ENCODE measurements at regions not wholly inside any gene's neighbourhood (a gene's known extent, or its start where the extent isn't known, plus 50 kb on each side); places are given as distances from the start of the nearest gene placed in this dataset.

GRCh38 chr4:33649015-33649414 lies 2595.3 kb downstream of the ARAP2 start:
- Histone ChIP-seq H3K4me3 (no peak overlapping the region), H3K9me3 (no peaks in the 10 kb centered on the region), H3K36me3 (no peaks in the 10 kb centered on the region), H3K27ac (replicated peaks in 1 of 4) (no peak overlapping the region), H3K27me3 (no peaks in the 10 kb centered on the region), H3K4me1 (no peaks in the 10 kb centered on the region)
- WGBS = 50% methylated on average over 2 of the region's 2 CpGs
- intact Hi-C loops (cut with DNase I) = no loop called here
- DNase-seq (ENCODE audit: extremely low spot score) = no peak
- peak in 1 of 3 experiments; percentile 11 for TF ChIP-seq CTCF (IDR thresholded peaks at IDR 0.05)
- TF ChIP-seq POLR2AphosphoS5 (IDR thresholded peaks at IDR 0.05) = no peak
- TF ChIP-seq EP300 (IDR thresholded peaks at IDR 0.05) = no peak

GRCh38 chr4:33649471-33649870 lies 2594.8 kb downstream of the ARAP2 start:
- Histone ChIP-seq H3K27me3 (no peaks in the 10 kb centered on the region), H3K4me3 (no peak overlapping the region), H3K36me3 (no peaks in the 10 kb centered on the region), H3K9me3 (no peaks in the 10 kb centered on the region), H3K4me1 (no peaks in the 10 kb centered on the region), H3K27ac (replicated peaks in 1 of 4) (no peak overlapping the region)
- DNase-seq (ENCODE audit: extremely low spot score) = no peak
- intact Hi-C loops (cut with DNase I) = no loop called here
- no peak for TF ChIP-seq POLR2AphosphoS5 (IDR thresholded peaks at IDR 0.05)
- TF ChIP-seq POLR2A (IDR thresholded peaks at IDR 0.05; ENCODE audit: low read depth) = no peak
- TF ChIP-seq EP300 (IDR thresholded peaks at IDR 0.05) = no peak
- TF ChIP-seq CTCF (IDR thresholded peaks at IDR 0.05) = no peak
- 10% methylated on average over 1 of the region's 1 CpG for WGBS

DNA sequence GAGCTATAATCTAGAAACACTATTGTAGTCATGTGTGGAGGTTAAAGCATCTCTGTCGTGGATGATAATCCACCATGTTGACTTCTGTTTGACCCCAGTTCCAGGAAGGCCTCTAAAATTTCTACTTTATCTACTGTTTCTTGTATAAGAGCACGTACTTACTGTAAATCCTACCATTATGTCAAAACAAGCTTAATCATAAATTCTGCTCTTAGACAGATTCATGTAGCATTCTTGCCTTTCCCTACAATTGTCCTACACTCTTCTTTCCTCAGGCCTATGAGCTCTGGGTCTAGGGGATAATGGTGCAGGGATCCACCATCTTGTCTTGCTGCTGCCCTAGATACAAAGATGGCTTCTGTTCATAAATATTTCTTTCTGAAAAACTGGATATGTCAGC lies 2594.3 kb downstream of the ARAP2 start:
- 64% methylated on average over 2 of the region's 2 CpGs for WGBS
- H3K4me1 ChIP-seq = no peaks in the 10 kb centered on the region
- H3K27ac ChIP-seq (replicated peaks in 1 of 4) = no peak overlapping the region
- H3K27me3 ChIP-seq = no peaks in the 10 kb centered on the region
- H3K4me3 ChIP-seq = no peak overlapping the region
- intact Hi-C loops (cut with DNase I) = no loop called here
- no peaks in the 10 kb centered on the region for H3K36me3 ChIP-seq
- no peak for TF ChIP-seq CTCF (IDR thresholded peaks at IDR 0.05)
- no peak for TF ChIP-seq POLR2A (IDR thresholded peaks at IDR 0.05; ENCODE audit: low read depth)
- no peak for TF ChIP-seq POLR2AphosphoS5 (IDR thresholded peaks at IDR 0.05)
- no peak for TF ChIP-seq EP300 (IDR thresholded peaks at IDR 0.05)
- H3K9me3 ChIP-seq = no peaks in the 10 kb centered on the region
- DNase-seq (ENCODE audit: extremely low spot score) = no peak

- TF ChIP-seq CTCF (IDR thresholded peaks at IDR 0.05) (no peak), EP300 (IDR thresholded peaks at IDR 0.05) (no peak), POLR2AphosphoS5 (IDR thresholded peaks at IDR 0.05) (no peak), POLR2A (IDR thresholded peaks at IDR 0.05; ENCODE audit: low read depth) (no peak)
- Histone ChIP-seq H3K27ac (replicated peaks in 1 of 4) (no peak overlapping the region), H3K27me3 (no peaks in the 10 kb centered on the region), H3K4me1 (no peaks in the 10 kb centered on the region), H3K36me3 (no peaks in the 10 kb centered on the region), H3K4me3 (no peak overlapping the region), H3K9me3 (peaks cover 0 to 18% (median 6%) of the 10 kb centered on the region in 4 donors)
- DNase-seq (ENCODE audit: extremely low spot score) = no peak
- intact Hi-C loops (cut with DNase I) = no loop called here
- 49% methylated on average over 3 of the region's 3 CpGs for WGBS
Observed at GRCh38 chr4:33658971-33659370, 2585.3 kb downstream of the ARAP2 start.

DNA sequence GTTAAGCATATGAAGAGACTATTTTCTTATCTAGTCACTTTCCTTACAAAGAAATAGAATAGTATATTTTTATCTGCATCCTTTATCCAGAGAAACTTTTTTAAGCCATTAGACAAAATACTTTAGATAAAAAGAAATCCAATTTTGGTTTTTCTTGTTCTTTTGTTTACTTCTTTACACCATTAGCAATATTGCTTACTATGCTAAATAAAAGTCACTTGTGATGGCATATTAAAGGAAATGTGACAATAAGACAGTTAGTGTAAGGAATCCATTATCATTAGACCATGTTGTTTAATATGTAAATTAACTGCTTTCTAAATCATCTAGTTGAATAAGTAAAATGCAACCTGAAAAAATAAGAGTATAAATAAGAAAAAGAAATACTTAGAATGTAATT lies 2582.7 kb downstream of the ARAP2 start:
- Histone ChIP-seq H3K27ac (replicated peaks in 1 of 4) (no peak overlapping the region), H3K27me3 (no peaks in the 10 kb centered on the region), H3K36me3 (no peaks in the 10 kb centered on the region), H3K9me3 (peaks cover 0 to 28% (median 9%) of the 10 kb centered on the region in 4 donors), H3K4me3 (no peak overlapping the region), H3K4me1 (no peaks in the 10 kb centered on the region)
- TF ChIP-seq CTCF (IDR thresholded peaks at IDR 0.05) (no peak), POLR2A (IDR thresholded peaks at IDR 0.05; ENCODE audit: low read depth) (no peak), EP300 (IDR thresholded peaks at IDR 0.05) (no peak), POLR2AphosphoS5 (IDR thresholded peaks at IDR 0.05) (no peak)
- no peak for DNase-seq (ENCODE audit: extremely low spot score)
- intact Hi-C loops (cut with DNase I) = no loop called here
